HCT116 (cell line): ENCODE measurements at regions not wholly inside any gene's neighbourhood (a gene's known extent, or its start where the extent isn't known, plus 50 kb on each side); places are given as distances from the start of the nearest gene placed in this dataset.

Experiments used
- ATAC-seq: fragments of 200-7000 bp; cut with Tn5 transposase; 2 replicates; pipeline ENCODE4 v1.9.1; 2020; ENCODE audit warnings: mild to moderate bottlenecking, moderate library complexity
- BruUV-seq: library from RNA; stranded (reverse); fragments of 400-500 nt; replicated peaks from 2 replicates; lab custom pipeline; 2021; lab: Mats Ljungman, UMichigan
- CTCF ChIA-PET: fragments of 300-600 bp; sonication (Branson Sonifier 250); formaldehyde crosslinking; loops from one replicate; lab custom pipeline; 2021; ENCODE audit warnings: antibody characterized with exemption; lab: Charles Lee
- POLR2A ChIA-PET: fragments of 300-600, 350-600 bp; sonication (Branson Sonifier 250); formaldehyde crosslinking; loops from one replicate; lab custom pipeline; 2021; ENCODE audit warnings: antibody characterized with exemption; lab: Charles Lee
- RAD21 ChIA-PET, 2 experiments: fragments of 300-600 bp; sonication (Branson Sonifier 250); formaldehyde crosslinking; loops; one replicate each; lab custom pipeline; 2023; ENCODE audit warnings: low total read pairs in 2 of 2; ENCODE audit not compliant: uncharacterized antibody in 2 of 2, unreplicated experiment in 2 of 2, low non-redundant PET in 1 of 2; lab: Charles Lee
- DNase-seq: peaks from one replicate; pipeline ENCODE4 v3.0.0-alpha.2; 2010; ENCODE audit warnings: low read depth, low spot score
- H2AFZ ChIP-seq: fragments of 200-600 bp; shearing (Covaris generic), sonication (generic); 2 replicates; pipeline ENCODE4 v1.6.1; 2017; ENCODE audit warnings: low read depth, mixed run types, mixed read lengths, antibody characterized with exemption, low read length; ENCODE audit not compliant: poor library complexity, severe bottlenecking
- H3K27ac ChIP-seq: 2 replicates; pipeline ENCODE4 v1.5.1; 2012; ENCODE audit warnings: low read depth, low read length
- H3K27me3 ChIP-seq: fragments of 200-600 bp; sonication (generic); 2 replicates; pipeline ENCODE4 v1.6.1; 2016; ENCODE audit warnings: mixed run types, low read length, mixed read lengths; ENCODE audit not compliant: insufficient read depth
- H3K36me3 ChIP-seq, 2 experiments: fragments of 200-500 bp in 1 of 2; fragments of 200-600 bp in 1 of 2; sonication (Bioruptor generic) in 1 of 2; sonication (generic) in 1 of 2; 2 replicates each; pipeline versions ENCODE4 v1.5.1 to v1.6.1; 2014 to 2016; ENCODE audit warnings: low read length in 2 of 2, inconsistent platforms in 1 of 2, mixed read lengths in 1 of 2, mixed run types in 1 of 2; ENCODE audit not compliant: insufficient read depth in 2 of 2, control insufficient read depth in 1 of 2
- H3K4me1 ChIP-seq, 2 experiments: fragments of 200-600 bp in 1 of 2; sonication (generic) in 1 of 2; 2 replicates each; pipeline versions ENCODE4 v1.5.1 to v1.6.1; 2012 to 2017; ENCODE audit warnings: low read length in 2 of 2, inconsistent platforms in 1 of 2, mild to moderate bottlenecking in 1 of 2, mixed read lengths in 1 of 2, mixed run types in 1 of 2, moderate library complexity in 1 of 2; ENCODE audit not compliant: insufficient read depth in 2 of 2, control insufficient read depth in 1 of 2
- H3K4me2 ChIP-seq: fragments of 200-600 bp; sonication (generic); 2 replicates; pipeline ENCODE4 v1.6.1; 2017; ENCODE audit warnings: mixed run types, low read length, mixed read lengths
- H3K4me3 ChIP-seq, 2 experiments: fragments of 200-600 bp in 1 of 2; sonication (generic) in 1 of 2; replicated peaks in 1 of 2; 2 replicates each; pipeline ENCODE4 v1.5.1; 2011 to 2016; ENCODE audit warnings: low read length in 2 of 2, control low read depth in 1 of 2, low read depth in 1 of 2, mild to moderate bottlenecking in 1 of 2, mixed read lengths in 1 of 2, mixed run types in 1 of 2
- H3K79me2 ChIP-seq: fragments of 200-600 bp; sonication (generic); 2 replicates; pipeline ENCODE4 v1.6.1; 2017; ENCODE audit warnings: mild to moderate bottlenecking, mixed run types, low read length, moderate library complexity, mixed read lengths; ENCODE audit not compliant: insufficient read depth
- H3K9ac ChIP-seq: fragments of 200-600 bp; sonication (generic); 2 replicates; pipeline ENCODE4 v1.6.1; 2016; ENCODE audit warnings: low read length, mixed read lengths
- H3K9me2 ChIP-seq: fragments of 200-600 bp; sonication (generic), shearing (Covaris generic); 2 replicates; pipeline ENCODE4 v1.6.1; 2017; ENCODE audit warnings: mixed run types, mild to moderate bottlenecking, moderate library complexity; ENCODE audit not compliant: insufficient read depth
- H3K9me3 ChIP-seq, 2 experiments: fragments of 200-500 bp in 1 of 2; fragments of 200-600 bp in 1 of 2; sonication (Bioruptor generic) in 1 of 2; sonication (generic) in 1 of 2; 2 replicates each; pipeline ENCODE4 v1.6.1; 2014 to 2017; ENCODE audit warnings: low read length in 2 of 2, mixed read lengths in 2 of 2, inconsistent platforms in 1 of 2, low read depth in 1 of 2, mild to moderate bottlenecking in 1 of 2, mixed run types in 1 of 2, moderate library complexity in 1 of 2; ENCODE audit not compliant: control insufficient read depth in 1 of 2, insufficient read depth in 1 of 2
- H4K20me1 ChIP-seq: fragments of 200-600 bp; sonication (generic), shearing (Covaris generic); 2 replicates; pipeline ENCODE4 v1.6.1; 2017; ENCODE audit warnings: mixed run types, mild to moderate bottlenecking, moderate library complexity; ENCODE audit not compliant: insufficient read depth
- CTCF ChIP-seq, 3 experiments: fragments of 200-600 bp in 1 of 3; sonication (generic) in 1 of 3; IDR thresholded peaks in 2 of 3; conservative IDR thresholded peaks in 1 of 3; 2 replicates each; pipeline ENCODE4 v1.5.1; 2012 to 2017; ENCODE audit warnings: low read depth in 2 of 3, low read length in 2 of 3, antibody characterized with exemption in 1 of 3, borderline replicate concordance in 1 of 3, control low read depth in 1 of 3, mild to moderate bottlenecking in 1 of 3, mixed read lengths in 1 of 3, mixed run types in 1 of 3, moderate library complexity in 1 of 3; ENCODE audit not compliant: insufficient read depth in 1 of 3
- EGR1 ChIP-seq: IDR thresholded peaks from 2 replicates; pipeline ENCODE4 v1.6.1; 2012; ENCODE audit warnings: low read depth
- FOSL1 ChIP-seq: IDR thresholded peaks from 2 replicates; pipeline ENCODE4 v1.6.1; 2012; ENCODE audit warnings: low read depth
- JUND ChIP-seq: IDR thresholded peaks from 2 replicates; pipeline ENCODE4 v1.6.1; 2012
- REST ChIP-seq: IDR thresholded peaks from 2 replicates; pipeline ENCODE4 v1.6.1; 2012; ENCODE audit warnings: low read depth
- YY1 ChIP-seq: IDR thresholded peaks from 2 replicates; pipeline ENCODE4 v1.6.1; 2011; ENCODE audit warnings: low read length, low read depth, moderate library complexity, mild to moderate bottlenecking; ENCODE audit not compliant: insufficient replicate concordance; ENCODE audit errors: extremely low read depth
- intact Hi-C: fragments of 100-400 bp; cut with micrococcal nuclease; formaldehyde crosslinking; loops from 2 replicates; pipeline ENCODE4 v1.10.0; 2022

- H3K9me2 ChIP-seq: no peaks in the 10 kb centered on the region
- CTCF ChIA-PET: no interaction called here
- intact Hi-C loops: no loop called here
- H4K20me1 ChIP-seq: no peaks in the 10 kb centered on the region
- no peak overlapping the region for H2AFZ ChIP-seq
- ATAC-seq: no peak
- no TSS peak for BruUV-seq
- no peaks in the 10 kb centered on the region for H3K36me3 ChIP-seq
- TF ChIP-seq JUND: no peak
- TF ChIP-seq REST: no peak
- TF ChIP-seq YY1: no peak
- TF ChIP-seq CTCF (IDR thresholded peaks at IDR 0.05 in 2 of 3, conservative IDR thresholded peaks at IDR 0.05 in 1 of 3; ENCODE audit: borderline replicate concordance in 1 of 3, insufficient read depth in 1 of 3, low read depth in 2 of 3, low read length in 2 of 3): no peak
- no peak for TF ChIP-seq EGR1
- no peak for TF ChIP-seq FOSL1
- TF ChIP-seq, all 23 proteins: peak for 0
- RAD21 ChIA-PET: no interaction called here
- Histone ChIP-seq H3K4me3 (no peak overlapping the region), H3K27ac (no peak overlapping the region), H3K79me2 (no peaks in the 10 kb centered on the region), H3K4me1 (no peaks in the 10 kb centered on the region), H3K9ac (no peak overlapping the region), H3K9me3 (no peaks in the 10 kb centered on the region), H3K27me3 (0 out of 2 replicates have a peak, but pooled peaks cover 4% of the 10 kb centered on the region), H3K4me2 (no peak overlapping the region)
- DNase-seq: no peak
- POLR2A ChIA-PET: no interaction called here
Measured at GRCh38 chr2:235199128-235199527, 247.3 kb downstream of the SH3BP4 start.
